ENCODE measurements at regions not wholly inside any gene's neighbourhood (a gene's known extent, or its start where the extent isn't known, plus 50 kb on each side); places are given as distances from the start of the nearest gene placed in this dataset.
"Not testable (repeated sequence)": the region's sequence is repeated elsewhere in the genome, so short reads cannot be mapped to it uniquely, and the experiment has no call there.

DNA sequence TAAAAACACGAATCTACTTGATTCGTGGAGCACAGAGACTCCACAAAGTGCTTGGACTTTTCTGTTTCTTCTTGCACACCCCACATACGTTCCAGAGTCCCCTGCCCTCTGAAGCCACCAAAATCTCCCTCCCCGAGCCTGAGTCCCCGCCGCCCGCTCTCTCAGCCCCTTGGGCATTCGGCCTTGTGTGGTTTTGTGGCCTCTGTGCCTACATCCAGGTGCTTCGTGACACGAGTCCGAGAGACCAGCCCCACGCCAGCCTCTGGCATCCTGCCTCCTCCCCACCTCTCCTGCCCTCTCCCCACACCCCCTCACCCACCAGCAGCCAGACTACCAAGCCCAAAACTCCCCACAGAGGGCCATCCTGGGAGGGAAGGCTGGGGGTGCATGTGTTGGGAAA, 87.8 kb upstream of the PPP1R26 start:
- no peak for DNase-seq

- DNase-seq = no peak
Observed at GRCh38 chr9:135392511-135392910, 87.1 kb upstream of the PPP1R26 start.

DNA sequence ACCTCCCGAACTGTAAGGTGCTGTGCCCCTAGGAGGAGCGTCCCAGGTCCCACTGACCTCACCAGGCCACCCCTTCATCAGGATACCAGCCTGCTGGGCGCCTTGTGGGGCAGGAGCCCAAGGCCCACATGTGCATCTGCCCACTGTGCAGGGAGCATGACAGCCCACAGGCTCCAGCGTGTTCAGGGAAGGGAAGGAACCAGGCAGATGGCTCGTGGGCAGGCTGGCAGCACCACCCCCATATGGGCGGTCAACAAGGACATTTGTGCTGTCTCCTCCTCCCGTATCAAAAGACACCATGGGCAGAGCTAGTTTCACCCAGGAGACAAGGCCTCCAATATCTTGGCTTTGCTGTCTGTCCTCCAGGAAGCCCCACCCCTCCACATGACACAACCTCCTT, 85.5 kb upstream of the PPP1R26 start:
- DNase-seq = no peak

DNA sequence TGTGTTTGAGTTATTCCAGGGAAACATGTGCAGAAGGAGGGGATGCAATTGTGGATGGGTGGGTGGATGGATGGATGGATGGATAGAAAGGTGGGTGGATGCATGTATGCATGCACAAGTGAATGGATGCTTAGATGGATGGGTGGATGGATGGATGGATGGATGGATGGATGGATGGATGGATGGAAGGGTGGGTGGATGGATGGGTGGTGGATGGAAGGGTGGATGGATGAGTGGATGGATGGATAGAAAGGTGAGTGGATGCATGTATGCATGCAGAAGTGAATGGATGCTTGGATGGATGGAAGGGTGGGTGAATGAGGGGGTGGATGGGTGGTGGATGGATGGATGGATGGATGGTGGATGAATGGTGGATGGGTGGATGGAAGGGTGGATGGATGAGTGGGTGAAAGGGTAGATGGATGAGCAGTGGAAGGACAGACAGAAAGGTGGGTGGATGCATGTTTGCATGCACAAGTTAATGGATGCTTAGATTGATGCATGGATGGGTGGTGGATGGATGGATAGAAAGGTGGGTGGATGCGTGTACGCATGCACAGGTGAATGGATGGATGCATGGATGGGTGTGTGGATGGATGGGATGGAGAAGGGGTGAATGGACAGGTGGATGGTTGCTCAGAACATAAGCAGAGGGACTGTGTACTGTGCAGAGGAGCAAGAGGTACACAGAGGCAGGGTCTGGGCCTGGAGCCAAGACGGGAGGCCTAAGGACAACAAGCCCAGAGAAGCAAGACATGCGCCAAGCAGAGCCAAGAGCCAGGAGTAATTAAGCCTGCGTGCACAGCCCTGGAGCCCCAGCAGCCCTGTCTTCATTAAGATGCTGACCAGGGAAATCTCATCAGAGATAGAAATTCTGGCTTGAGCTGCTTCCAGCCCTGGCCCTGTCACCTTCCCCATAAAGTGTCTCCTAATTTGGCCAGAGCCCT, 84.6 kb upstream of the PPP1R26 start:
- no peak for DNase-seq

DNA sequence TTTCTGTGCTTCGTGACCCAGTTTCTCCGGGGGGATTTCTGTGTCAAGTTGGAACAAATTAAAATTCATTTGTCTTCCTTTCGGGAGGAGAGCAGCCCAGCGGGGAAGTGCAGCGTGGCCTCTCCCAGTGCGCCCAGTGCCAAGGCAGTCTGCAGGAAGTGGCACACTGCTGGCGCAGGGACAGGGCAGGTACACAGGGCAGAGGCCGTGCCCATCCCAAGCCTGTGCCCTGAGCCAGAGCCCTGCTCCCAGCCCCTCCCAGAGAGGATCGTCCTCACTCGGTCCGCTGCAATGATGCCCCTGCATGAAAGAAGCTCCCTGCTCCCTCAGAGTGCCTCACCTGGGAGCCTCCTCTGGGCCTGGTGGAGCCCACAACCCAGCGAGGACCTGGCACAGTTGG, 82.4 kb upstream of the PPP1R26 start:
- DNase-seq = no peak

- no peak for DNase-seq
Observed at GRCh38 chr9:135399000-135399649, 80.5 kb upstream of the PPP1R26 start.

GRCh38 chr9:135400496-135400895, 79.1 kb upstream of the PPP1R26 start:
- DNase-seq = no peak

- DNase-seq = no peak
Observed at GRCh38 chr9:135401218-135401617, 78.4 kb upstream of the PPP1R26 start.

DNA sequence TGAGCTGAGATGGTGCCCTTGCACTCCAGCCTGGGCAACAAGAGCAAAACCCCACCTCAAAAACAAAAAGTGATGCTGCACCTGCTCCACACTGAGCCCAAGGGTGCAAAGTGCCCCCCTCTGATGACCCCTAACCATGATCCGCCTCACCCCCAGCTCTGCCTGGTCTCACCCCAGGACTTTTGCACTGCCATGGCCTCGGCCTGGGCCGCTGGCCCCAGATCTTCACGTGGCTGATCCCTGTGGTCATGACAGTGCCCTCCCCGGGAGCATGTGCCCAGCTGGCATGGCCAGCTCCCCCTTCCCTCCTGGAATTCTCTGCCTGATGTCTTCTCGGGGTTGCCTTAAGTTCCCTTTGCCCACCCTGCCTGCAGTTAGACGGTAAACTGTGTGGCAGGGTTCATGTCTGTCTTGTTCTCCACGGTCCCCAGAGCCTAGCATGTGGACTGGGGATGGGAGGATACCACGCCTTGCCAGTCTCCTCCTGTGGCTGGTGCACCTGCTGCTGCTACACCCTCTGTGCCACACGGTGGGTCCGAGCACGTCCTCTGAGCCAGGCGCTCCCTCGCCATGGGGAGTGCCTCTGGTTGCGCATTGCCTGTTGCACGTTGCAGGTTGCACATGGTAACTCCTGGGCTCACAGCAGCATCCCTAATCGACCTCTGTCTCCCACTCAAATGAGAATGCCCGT, 77.4 kb upstream of the PPP1R26 start:
- DNase-seq = no peak

- no peak for DNase-seq
Observed at GRCh38 chr9:135402739-135403695, 76.6 kb upstream of the PPP1R26 start.

- no peak for DNase-seq
Observed at GRCh38 chr9:135403733-135404450, 75.7 kb upstream of the PPP1R26 start.

DNA sequence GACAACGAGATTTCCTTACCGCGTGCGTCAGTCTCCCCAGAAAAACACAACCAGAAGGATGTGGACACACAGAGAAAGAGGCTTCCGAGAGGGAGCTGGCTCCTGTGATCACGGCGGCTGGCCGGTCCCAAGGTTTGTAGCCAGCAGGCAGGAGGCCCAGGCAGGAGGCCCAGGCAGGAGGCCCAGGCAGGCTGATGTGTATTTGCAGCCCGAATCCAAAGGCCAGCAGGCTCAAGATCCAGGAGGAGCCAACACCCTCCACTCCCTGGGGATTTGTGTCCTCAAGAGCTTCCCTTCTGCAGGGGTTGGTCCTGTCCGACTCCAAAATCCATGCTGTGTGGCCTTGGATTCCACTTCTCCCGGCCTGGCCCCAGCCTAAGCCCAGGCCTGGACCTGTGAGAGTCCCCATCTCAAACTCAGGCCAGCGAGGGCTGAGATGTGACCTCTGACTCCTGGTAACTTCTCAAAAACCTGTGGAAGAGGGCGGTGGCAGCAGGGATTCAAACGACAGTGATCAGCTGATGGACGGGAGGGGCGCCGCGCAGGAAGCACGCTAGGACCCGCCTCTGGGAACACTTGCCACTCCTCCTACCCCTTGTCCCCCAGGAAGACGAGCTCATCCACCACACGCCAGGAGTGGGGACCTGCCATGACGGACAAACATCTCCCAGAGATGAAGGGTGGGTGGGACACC, 75.0 kb upstream of the PPP1R26 start:
- DNase-seq = no peak

GRCh38 chr9:135405145-135405464, 74.5 kb upstream of the PPP1R26 start:
- not testable (repeated sequence) for DNase-seq

DNA sequence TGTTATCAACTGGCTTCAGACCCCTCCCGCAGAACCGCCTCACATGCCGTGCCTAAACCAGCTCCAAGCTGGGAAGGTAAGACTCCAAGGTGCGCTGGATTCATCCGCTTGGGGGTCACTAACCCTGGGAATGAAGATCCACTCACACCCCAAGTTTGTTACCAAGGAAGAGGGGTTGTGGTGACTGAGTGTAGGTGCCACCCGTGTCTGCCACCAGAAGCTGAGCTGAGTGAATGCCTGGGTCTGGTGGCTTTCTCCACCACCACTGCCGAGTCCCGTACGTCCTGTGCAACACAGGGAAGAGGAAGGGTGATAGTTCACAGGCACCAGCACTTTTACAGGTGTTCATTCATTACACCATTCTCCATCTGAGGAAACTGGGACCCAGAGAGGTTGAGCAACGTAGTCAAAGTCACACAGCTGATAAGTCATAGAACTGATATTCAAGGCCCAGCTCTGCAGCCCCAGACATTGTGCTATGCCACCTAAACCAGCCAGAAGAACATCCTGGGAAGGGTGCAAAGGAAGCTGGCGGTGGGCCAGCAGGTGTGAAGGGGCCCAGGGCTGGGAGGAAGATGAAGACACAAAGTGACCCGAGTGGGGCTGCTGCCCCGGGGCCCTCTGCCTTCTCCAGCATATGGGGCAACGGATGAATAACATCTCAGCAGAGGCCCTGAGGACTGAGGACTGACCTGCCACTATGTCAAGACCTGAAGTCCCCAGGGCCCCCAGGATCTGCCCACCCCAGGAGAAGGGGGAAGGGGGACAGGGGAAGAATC, 70.9 kb upstream of the PPP1R26 start:
- no peak for DNase-seq

- DNase-seq = no peak
Observed at GRCh38 chr9:135409286-135410200, 70.0 kb upstream of the PPP1R26 start.

- no peak for DNase-seq
Observed at GRCh38 chr9:135410421-135410820, 69.2 kb upstream of the PPP1R26 start.

GRCh38 chr9:135410831-135411473, 68.6 kb upstream of the PPP1R26 start:
- no peak for DNase-seq

DNA sequence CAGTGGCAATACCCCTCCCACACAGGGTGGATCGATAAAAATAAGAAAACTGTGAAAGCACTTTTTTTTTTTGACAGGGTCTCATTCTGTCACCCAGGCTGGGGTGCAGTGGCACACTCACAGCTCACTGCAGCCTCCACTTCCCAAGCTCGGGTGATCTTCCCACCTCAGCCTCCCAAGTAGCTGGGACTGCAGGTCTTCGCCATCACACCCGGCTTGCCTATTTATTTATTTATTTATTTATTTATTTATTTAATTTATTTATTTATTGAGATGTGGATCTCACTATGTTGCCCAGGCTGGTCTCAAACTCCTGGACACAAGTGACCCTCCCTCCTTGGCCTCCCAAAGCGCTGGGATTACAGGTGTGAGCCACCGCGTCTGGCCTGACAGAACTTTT, 68.0 kb upstream of the PPP1R26 start:
- not testable (repeated sequence) for DNase-seq

Data from CD4-positive, alpha-beta T cell treated with Interleukin-15 for 1 hour (primary cell).